ENCODE measurements at regions not wholly inside any gene's neighbourhood (a gene's known extent, or its start where the extent isn't known, plus 50 kb on each side); places are given as distances from the start of the nearest gene placed in this dataset.
"Not testable (repeated sequence)": the region's sequence is repeated elsewhere in the genome, so short reads cannot be mapped to it uniquely, and the experiment has no call there.

- H3K9me3 Mint-ChIP-seq, result peaks cover 8% of the 10 kb centered on the region
- H3K36me3 Mint-ChIP-seq (ENCODE audit: low read depth), result no peaks in the 10 kb centered on the region
- no peaks in the 10 kb centered on the region for H3K4me1 Mint-ChIP-seq (ENCODE audit: low read depth)
- no peak overlapping the region for H3K4me3 Mint-ChIP-seq
- H3K27me3 Mint-ChIP-seq (ENCODE audit: low read depth), result no peaks in the 10 kb centered on the region
- H3K27ac Mint-ChIP-seq, result no peak overlapping the region
Measured at GRCh38 chr1:187999973-188000372, 1171.2 kb downstream of the PLA2G4A start.

DNA sequence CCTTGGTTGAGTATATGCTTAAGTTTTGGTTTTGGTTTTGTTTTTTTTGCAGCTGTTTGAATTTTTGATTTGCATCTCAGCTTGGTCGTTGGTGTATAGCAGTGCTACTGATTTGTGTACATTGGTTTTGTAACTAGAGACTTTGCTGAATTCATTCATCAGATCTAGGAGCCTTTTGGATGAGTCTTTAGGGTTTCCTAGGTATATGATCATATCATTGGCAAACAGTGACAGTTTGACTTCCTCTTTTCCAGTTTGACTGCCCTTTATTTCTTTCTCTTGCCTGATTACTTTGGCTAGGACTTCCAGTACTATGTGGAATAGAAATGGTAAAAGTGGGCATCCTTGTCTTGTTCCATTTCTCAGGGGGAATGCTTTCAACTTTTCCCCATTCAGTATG, 1174.9 kb downstream of the PLA2G4A start:
- H3K4me3 Mint-ChIP-seq; H3K36me3 Mint-ChIP-seq (ENCODE audit: low read depth); H3K27me3 Mint-ChIP-seq (ENCODE audit: low read depth); H3K4me1 Mint-ChIP-seq (ENCODE audit: low read depth); H3K27ac Mint-ChIP-seq: not testable (repeated sequence)
- H3K9me3 Mint-ChIP-seq, result peaks cover 11% of the 10 kb centered on the region

GRCh38 chr1:188004849-188005248, 1176.1 kb downstream of the PLA2G4A start:
- Mint-ChIP-seq H3K36me3 (ENCODE audit: low read depth) (no peaks in the 10 kb centered on the region), H3K4me1 (ENCODE audit: low read depth) (no peaks in the 10 kb centered on the region), H3K27me3 (ENCODE audit: low read depth) (no peaks in the 10 kb centered on the region), H3K9me3 (peaks cover 11% of the 10 kb centered on the region), H3K27ac (no peak overlapping the region), H3K4me3 (no peak overlapping the region)

DNA sequence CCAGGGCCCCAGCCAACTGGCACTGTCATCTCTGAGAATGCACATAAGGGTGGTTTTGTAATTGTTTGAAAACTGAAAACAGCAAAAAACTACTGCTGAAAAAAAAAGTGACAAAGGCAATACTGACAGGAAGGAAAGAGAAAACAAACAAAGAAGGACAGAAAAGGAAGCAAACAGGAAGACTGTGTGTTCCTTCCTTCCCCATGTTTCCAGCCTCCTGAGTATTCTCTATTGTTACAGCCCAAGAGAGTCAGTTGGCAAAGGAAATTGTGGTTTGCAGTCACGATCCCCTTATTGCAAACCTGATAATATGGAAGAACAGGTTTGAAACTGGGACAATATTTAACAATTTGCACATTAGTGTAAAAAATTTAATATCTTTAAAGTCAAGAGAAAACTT, 1177.6 kb downstream of the PLA2G4A start:
- no peaks in the 10 kb centered on the region for H3K27me3 Mint-ChIP-seq (ENCODE audit: low read depth)

GRCh38 chr1:188013222-188013849, 1184.6 kb downstream of the PLA2G4A start:
- not testable (repeated sequence) for H3K36me3 Mint-ChIP-seq (ENCODE audit: low read depth); H3K4me3 Mint-ChIP-seq; H3K4me1 Mint-ChIP-seq (ENCODE audit: low read depth); H3K27me3 Mint-ChIP-seq (ENCODE audit: low read depth); H3K27ac Mint-ChIP-seq
- peaks cover 12% of the 10 kb centered on the region for H3K9me3 Mint-ChIP-seq

More for the DNA sequence above, 1177.6 kb downstream of the PLA2G4A start:
- Mint-ChIP-seq H3K27ac (no peak overlapping the region), H3K36me3 (ENCODE audit: low read depth) (no peaks in the 10 kb centered on the region), H3K4me1 (ENCODE audit: low read depth) (no peaks in the 10 kb centered on the region), H3K9me3 (peaks cover 11% of the 10 kb centered on the region), H3K4me3 (no peak overlapping the region)

- Mint-ChIP-seq H3K9me3 (peaks cover 7% of the 10 kb centered on the region), H3K4me3 (no peak overlapping the region), H3K4me1 (ENCODE audit: low read depth) (no peaks in the 10 kb centered on the region), H3K36me3 (ENCODE audit: low read depth) (no peaks in the 10 kb centered on the region), H3K27ac (no peak overlapping the region), H3K27me3 (ENCODE audit: low read depth) (no peaks in the 10 kb centered on the region)
Measured at GRCh38 chr1:188017921-188018320, 1189.2 kb downstream of the PLA2G4A start.

GRCh38 chr1:188022661-188023060, 1193.9 kb downstream of the PLA2G4A start:
- no peaks in the 10 kb centered on the region for H3K9me3 Mint-ChIP-seq
- H3K4me3 Mint-ChIP-seq, result no peak overlapping the region
- H3K27ac Mint-ChIP-seq, result no peak overlapping the region
- H3K36me3 Mint-ChIP-seq (ENCODE audit: low read depth), result no peaks in the 10 kb centered on the region
- H3K4me1 Mint-ChIP-seq (ENCODE audit: low read depth), result no peaks in the 10 kb centered on the region
- H3K27me3 Mint-ChIP-seq (ENCODE audit: low read depth), result no peaks in the 10 kb centered on the region

- H3K27ac Mint-ChIP-seq, result no peak overlapping the region
- H3K27me3 Mint-ChIP-seq (ENCODE audit: low read depth), result no peaks in the 10 kb centered on the region
- no peaks in the 10 kb centered on the region for H3K9me3 Mint-ChIP-seq
- no peaks in the 10 kb centered on the region for H3K36me3 Mint-ChIP-seq (ENCODE audit: low read depth)
- no peaks in the 10 kb centered on the region for H3K4me1 Mint-ChIP-seq (ENCODE audit: low read depth)
- H3K4me3 Mint-ChIP-seq, result no peak overlapping the region
Measured at GRCh38 chr1:188023206-188023605, 1194.5 kb downstream of the PLA2G4A start.

DNA sequence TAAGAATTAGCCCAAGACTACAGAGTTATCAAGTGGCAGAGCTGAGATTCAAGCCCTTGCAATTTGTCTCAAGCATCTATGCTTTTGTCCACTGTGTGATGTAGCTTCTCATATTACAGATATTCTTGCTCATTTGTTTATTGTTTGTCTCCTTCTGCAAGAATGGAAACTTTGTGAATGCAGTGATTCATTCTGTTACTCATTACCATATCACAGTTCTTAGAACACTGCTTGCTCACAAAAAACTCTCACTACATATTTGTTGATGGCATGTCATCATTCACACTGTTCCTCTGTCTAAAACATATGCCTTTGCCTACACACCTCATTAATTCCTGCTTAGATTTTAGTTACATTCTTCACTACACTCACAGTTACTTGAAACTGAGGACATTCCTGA, 1198.9 kb downstream of the PLA2G4A start:
- Mint-ChIP-seq H3K4me1 (ENCODE audit: low read depth) (no peaks in the 10 kb centered on the region), H3K4me3 (no peak overlapping the region), H3K27ac (no peak overlapping the region), H3K27me3 (ENCODE audit: low read depth) (no peaks in the 10 kb centered on the region), H3K36me3 (ENCODE audit: low read depth) (no peaks in the 10 kb centered on the region), H3K9me3 (no peaks in the 10 kb centered on the region)

GRCh38 chr1:188037572-188037971, 1208.8 kb downstream of the PLA2G4A start:
- not testable (repeated sequence) for H3K4me3 Mint-ChIP-seq; H3K27me3 Mint-ChIP-seq (ENCODE audit: low read depth); H3K36me3 Mint-ChIP-seq (ENCODE audit: low read depth); H3K27ac Mint-ChIP-seq; H3K4me1 Mint-ChIP-seq (ENCODE audit: low read depth)
- H3K9me3 Mint-ChIP-seq, result peaks cover 13% of the 10 kb centered on the region

- Mint-ChIP-seq H3K27ac (no peak overlapping the region), H3K27me3 (ENCODE audit: low read depth) (no peaks in the 10 kb centered on the region), H3K4me3 (no peak overlapping the region), H3K36me3 (ENCODE audit: low read depth) (no peaks in the 10 kb centered on the region), H3K4me1 (ENCODE audit: low read depth) (no peaks in the 10 kb centered on the region), H3K9me3 (no peaks in the 10 kb centered on the region)
Measured at GRCh38 chr1:188043536-188044245, 1214.9 kb downstream of the PLA2G4A start.

DNA sequence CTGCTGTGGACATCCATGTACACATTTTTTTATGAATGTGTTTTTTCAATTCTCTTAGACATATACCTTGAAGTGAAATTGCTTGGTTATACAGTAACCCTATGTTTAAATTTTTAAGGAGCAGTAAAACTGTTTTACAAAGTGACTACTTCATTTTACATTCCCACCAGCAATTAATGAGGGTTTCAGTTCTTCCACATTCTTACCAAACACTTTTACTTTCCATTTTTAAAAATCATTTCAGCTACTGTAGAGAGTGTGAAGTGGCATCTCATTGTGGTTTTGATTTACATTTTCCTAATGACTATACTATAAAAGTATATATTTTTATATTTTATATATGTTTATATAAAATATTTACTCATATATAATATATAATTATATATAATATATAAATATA, 1221.5 kb downstream of the PLA2G4A start:
- H3K4me3 Mint-ChIP-seq, result no peak overlapping the region
- no peaks in the 10 kb centered on the region for H3K36me3 Mint-ChIP-seq (ENCODE audit: low read depth)
- H3K27me3 Mint-ChIP-seq (ENCODE audit: low read depth), result no peaks in the 10 kb centered on the region
- H3K9me3 Mint-ChIP-seq, result peaks cover 7% of the 10 kb centered on the region
- no peaks in the 10 kb centered on the region for H3K4me1 Mint-ChIP-seq (ENCODE audit: low read depth)
- H3K27ac Mint-ChIP-seq, result no peak overlapping the region

DNA sequence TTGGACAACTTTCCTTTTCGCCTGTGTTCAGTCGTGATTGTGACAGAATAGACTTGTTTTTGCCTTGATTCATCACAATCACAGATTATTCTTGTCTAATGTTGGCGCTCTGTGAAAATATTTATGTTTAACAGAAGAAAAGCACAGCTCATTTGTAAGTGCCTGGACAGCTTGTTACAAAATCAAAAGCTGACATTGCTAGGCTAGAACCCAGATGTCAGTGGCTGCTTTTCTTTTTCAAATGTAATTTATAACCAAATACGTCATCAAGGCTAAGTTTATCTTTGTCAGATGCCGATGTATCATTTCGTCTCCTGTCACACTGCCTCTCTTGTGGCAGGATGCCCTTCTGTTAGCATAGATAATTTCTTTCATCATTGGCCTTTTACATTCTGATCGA, 1227.3 kb downstream of the PLA2G4A start:
- Mint-ChIP-seq H3K4me1 (ENCODE audit: low read depth) (no peaks in the 10 kb centered on the region), H3K27ac (no peak overlapping the region), H3K4me3 (no peak overlapping the region), H3K9me3 (peaks cover 7% of the 10 kb centered on the region), H3K27me3 (ENCODE audit: low read depth) (no peaks in the 10 kb centered on the region), H3K36me3 (ENCODE audit: low read depth) (no peaks in the 10 kb centered on the region)

DNA sequence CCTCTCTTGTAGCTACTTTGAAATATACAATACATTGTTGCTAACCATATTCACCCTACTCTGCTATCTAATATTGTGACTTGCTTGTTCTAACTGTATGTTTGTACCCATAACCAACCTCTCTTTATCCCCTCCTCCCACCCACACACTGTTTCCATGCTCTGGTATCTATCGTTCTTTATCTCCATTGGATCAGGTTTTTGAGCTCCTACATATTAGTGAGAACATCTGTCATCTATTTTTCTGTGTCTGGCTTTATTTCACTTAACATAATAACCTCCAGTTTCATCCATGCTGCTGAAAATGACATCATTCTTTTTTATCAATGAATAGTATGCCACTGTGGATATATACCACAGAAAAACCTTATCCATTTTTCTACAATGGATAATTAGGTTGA, 1230.1 kb downstream of the PLA2G4A start:
- no peaks in the 10 kb centered on the region for H3K4me1 Mint-ChIP-seq (ENCODE audit: low read depth)
- no peaks in the 10 kb centered on the region for H3K27me3 Mint-ChIP-seq (ENCODE audit: low read depth)
- H3K36me3 Mint-ChIP-seq (ENCODE audit: low read depth), result no peaks in the 10 kb centered on the region
- H3K27ac Mint-ChIP-seq, result no peak overlapping the region
- H3K4me3 Mint-ChIP-seq, result no peak overlapping the region
- peaks cover 10% of the 10 kb centered on the region for H3K9me3 Mint-ChIP-seq

DNA sequence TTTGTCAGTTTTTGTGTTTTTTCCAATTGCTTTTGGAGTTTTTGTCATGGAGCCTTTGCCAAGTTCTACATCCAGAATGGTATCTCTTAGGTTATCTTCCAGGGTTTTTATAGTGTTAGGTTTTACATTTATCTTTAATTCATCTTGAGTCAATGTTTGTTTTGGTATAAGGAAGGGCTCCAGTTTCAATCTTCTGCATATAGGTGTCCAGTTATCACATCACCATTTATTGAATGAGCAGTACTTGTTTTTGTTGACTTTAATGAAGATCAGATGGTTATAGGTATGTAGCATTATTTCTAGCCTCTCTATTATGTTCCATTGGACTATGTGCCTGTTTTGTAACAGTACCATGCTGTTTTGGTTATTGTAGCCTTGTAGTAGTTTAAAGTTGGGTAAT, 1233.1 kb downstream of the PLA2G4A start:
- Mint-ChIP-seq H3K27me3 (ENCODE audit: low read depth) (no peaks in the 10 kb centered on the region), H3K4me1 (ENCODE audit: low read depth) (no peaks in the 10 kb centered on the region), H3K9me3 (peaks cover 18% of the 10 kb centered on the region), H3K4me3 (no peak overlapping the region), H3K27ac (no peak overlapping the region), H3K36me3 (ENCODE audit: low read depth) (no peaks in the 10 kb centered on the region)

Data from T-helper 1 cell treated with Interleukin-12 subunit alpha and Interleukin-12 subunit beta and Interleukin-4 antibody, amounts not matched to agents 30 μg/mL and 1 μg/mL, for 36 hours (primary cell).